ENCODE measurements at regions not wholly inside any gene's neighbourhood (a gene's known extent, or its start where the extent isn't known, plus 50 kb on each side); places are given as distances from the start of the nearest gene placed in this dataset.
"Not testable (repeated sequence)": the region's sequence is repeated elsewhere in the genome, so short reads cannot be mapped to it uniquely, and the experiment has no call there.

DNA sequence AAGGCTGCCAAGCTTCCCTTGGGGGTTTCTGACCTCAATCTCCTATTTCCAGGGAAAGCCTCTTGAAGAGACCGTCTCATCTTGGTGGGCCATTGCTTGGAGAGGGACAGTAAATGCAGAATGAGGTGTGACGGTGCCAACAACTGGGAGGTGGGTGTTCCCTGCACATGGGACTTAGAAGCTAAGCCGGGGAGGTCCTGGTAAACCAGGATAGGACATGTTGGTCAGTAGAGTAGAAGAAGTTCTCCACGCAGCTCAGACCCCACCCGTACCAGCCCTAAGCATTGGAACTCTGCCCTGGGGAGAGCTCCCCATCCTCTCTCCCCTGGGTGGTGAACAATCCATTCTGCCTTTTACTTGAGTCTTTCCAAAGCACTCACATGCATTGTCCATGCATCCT is 92.0 kb downstream of the SOX1 start:
- TF ChIP-seq, protein P1, sequence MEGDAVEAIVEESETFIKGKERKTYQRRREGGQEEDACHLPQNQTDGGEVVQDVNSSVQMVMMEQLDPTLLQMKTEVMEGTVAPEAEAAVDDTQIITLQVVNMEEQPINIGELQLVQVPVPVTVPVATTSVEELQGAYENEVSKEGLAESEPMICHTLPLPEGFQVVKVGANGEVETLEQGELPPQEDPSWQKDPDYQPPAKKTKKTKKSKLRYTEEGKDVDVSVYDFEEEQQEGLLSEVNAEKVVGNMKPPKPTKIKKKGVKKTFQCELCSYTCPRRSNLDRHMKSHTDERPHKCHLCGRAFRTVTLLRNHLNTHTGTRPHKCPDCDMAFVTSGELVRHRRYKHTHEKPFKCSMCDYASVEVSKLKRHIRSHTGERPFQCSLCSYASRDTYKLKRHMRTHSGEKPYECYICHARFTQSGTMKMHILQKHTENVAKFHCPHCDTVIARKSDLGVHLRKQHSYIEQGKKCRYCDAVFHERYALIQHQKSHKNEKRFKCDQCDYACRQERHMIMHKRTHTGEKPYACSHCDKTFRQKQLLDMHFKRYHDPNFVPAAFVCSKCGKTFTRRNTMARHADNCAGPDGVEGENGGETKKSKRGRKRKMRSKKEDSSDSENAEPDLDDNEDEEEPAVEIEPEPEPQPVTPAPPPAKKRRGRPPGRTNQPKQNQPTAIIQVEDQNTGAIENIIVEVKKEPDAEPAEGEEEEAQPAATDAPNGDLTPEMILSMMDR (IDR thresholded peaks at IDR 0.05), result no peak
- TF ChIP-seq POLR2A (IDR thresholded peaks at IDR 0.05; ENCODE audit: low read depth) (no peak), POLR2AphosphoS5 (IDR thresholded peaks at IDR 0.05) (no peak), EP300 (IDR thresholded peaks at IDR 0.05) (no peak)
- H3K27ac ChIP-seq (replicated peaks in 1 of 4), result no peak overlapping the region
- H3K9me3 ChIP-seq, result peaks cover 0 to 12% (median 6%) of the 10 kb centered on the region in 4 donors
- H3K36me3 ChIP-seq, result no peaks in the 10 kb centered on the region
- peaks cover 0 to 57% (median 0%) of the 10 kb centered on the region in 4 donors for H3K27me3 ChIP-seq
- H3K4me3 ChIP-seq, result no peak overlapping the region
- 89% methylated on average over 5 of the region's 5 CpGs for WGBS
- no peak for DNase-seq (ENCODE audit: extremely low spot score)
- H3K4me1 ChIP-seq, result no peaks in the 10 kb centered on the region
- intact Hi-C loops (cut with DNase I), result no loop called here

DNA sequence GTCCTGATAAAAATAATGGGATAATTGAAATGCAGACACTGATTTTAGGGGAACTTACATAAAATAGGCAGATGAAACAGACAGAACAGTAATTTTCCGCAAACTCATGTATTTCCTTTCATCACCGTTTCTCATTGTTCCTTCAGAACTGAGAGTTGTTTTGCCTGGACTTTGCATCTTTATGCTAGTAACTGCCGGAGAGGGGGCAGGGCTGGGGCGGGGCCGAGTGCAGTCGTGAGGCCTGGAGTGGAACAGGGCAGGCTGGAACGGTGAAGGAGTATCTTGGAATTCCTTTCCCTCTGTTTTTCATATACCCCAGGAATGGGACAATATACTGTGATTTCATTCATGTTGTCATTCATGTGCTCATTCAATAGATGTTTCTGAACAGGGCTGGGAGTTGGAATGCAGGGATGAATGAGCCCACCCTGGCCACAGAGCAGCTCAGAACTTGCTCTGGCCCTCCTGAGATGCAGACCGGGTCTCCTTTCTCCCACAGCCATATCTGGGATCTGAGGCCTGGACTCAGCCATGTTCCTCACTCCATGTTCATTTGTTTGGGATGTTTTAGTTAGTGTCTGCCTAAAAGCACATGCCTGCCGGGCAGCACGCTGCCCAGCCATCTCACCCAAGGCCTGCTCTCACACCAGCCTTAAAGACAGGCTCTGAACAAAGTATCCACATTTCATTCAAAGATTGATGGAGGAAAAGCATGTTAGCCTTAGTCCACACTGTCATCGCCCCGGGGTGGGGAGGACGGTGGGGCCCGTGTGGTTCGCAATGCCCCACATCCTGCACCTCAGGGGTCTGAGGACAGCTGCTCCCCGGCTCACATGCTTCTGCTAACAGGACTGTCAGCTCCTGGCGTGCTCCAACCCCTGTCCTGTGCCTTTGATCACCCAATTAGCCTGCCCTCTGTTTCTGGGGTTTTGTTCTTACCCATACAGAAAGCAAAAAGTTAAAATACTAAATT is 92.9 kb downstream of the SOX1 start:
- H3K4me1 ChIP-seq, result no peaks in the 10 kb centered on the region
- TF ChIP-seq POLR2AphosphoS5 (IDR thresholded peaks at IDR 0.05) (no peak), POLR2A (IDR thresholded peaks at IDR 0.05; ENCODE audit: low read depth) (no peak), EP300 (IDR thresholded peaks at IDR 0.05) (no peak)
- TF ChIP-seq, protein P1 (IDR thresholded peaks at IDR 0.05), result no peak
- intact Hi-C loops (cut with DNase I), result no loop called here
- peaks cover 0 to 12% (median 6%) of the 10 kb centered on the region in 4 donors for H3K9me3 ChIP-seq
- H3K4me3 ChIP-seq, result no peak overlapping the region
- H3K27ac ChIP-seq (replicated peaks in 1 of 4), result no peak overlapping the region
- H3K36me3 ChIP-seq, result no peaks in the 10 kb centered on the region
- no peak for DNase-seq (ENCODE audit: extremely low spot score)
- 73% methylated on average over 17 of the region's 17 CpGs for WGBS
- H3K27me3 ChIP-seq, result peaks cover 0 to 56% (median 0%) of the 10 kb centered on the region in 4 donors

DNA sequence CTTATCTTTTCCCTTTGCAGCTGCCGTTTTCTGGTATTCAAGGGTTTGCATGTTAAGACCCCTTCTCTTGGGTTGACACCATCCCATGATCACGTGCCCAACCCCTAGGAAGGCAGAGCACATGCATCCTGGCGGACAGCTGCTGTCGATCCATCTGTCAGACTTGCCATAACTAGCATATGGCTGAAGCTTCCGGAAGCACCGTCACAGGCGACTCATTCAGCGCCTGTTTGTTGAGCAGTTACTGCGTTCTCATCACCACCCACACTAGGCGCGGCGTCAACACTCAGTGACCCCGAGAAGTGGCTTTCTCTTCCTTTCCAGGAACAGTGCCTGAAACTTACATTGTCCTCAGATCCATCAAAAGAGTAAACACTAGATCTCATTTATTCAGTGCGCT is 93.6 kb downstream of the SOX1 start:
- DNase-seq (ENCODE audit: extremely low spot score), result no peak
- no peak for TF ChIP-seq POLR2A (IDR thresholded peaks at IDR 0.05; ENCODE audit: low read depth)
- Histone ChIP-seq H3K9me3 (peaks cover 0 to 12% (median 6%) of the 10 kb centered on the region in 4 donors), H3K4me1 (no peaks in the 10 kb centered on the region), H3K27me3 (peaks cover 0 to 57% (median 0%) of the 10 kb centered on the region in 4 donors), H3K27ac (replicated peaks in 1 of 4) (no peak overlapping the region), H3K36me3 (no peaks in the 10 kb centered on the region), H3K4me3 (no peak overlapping the region)
- WGBS, result 67% methylated on average over 14 of the region's 14 CpGs
- intact Hi-C loops (cut with DNase I), result no loop called here

DNA sequence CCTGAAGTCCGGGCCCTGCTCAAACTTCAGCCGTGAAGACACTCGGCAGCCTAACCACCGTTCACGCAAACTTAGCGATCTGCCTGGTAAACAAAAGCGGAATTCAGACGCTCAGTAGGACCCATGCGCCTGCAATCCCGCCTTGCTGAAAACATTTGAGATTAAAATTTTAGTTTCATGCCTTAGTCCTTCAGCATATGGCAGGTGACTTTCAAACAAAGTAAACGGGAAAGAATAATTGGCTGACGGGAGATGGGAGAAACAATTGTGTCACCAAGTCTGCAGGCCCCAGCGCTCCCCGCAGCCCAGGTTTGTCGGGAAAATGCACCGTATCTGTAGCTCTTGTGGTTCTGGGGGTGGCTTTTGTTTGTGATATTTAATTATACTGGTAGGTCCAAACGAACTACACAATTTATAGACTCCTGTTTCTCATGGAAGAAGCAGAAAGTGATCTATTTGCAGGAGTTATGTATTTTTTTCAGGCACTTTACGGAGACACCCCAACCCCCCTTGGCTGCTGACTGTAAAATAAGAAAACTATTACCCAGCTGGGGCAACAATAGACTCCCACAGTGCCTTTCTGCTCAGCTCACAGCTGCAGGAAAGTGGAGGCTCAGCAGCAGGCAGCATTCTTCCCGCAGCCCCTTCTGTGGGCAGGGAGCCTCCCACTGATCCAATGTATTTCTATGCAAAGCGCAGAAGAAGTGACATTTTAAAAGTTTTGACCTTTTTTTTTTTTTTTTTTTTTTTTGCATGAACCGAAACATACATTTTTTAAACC is 94.8 kb downstream of the SOX1 start:
- H3K27ac ChIP-seq (replicated peaks in 1 of 4), result no peak overlapping the region
- H3K4me1 ChIP-seq, result no peaks in the 10 kb centered on the region
- no peak overlapping the region for H3K4me3 ChIP-seq
- no peaks in the 10 kb centered on the region for H3K36me3 ChIP-seq
- H3K27me3 ChIP-seq, result peaks cover 0 to 68% (median 0%) of the 10 kb centered on the region in 4 donors
- no peak for TF ChIP-seq EP300 (IDR thresholded peaks at IDR 0.05)
- TF ChIP-seq POLR2AphosphoS5 (IDR thresholded peaks at IDR 0.05), result no peak
- TF ChIP-seq POLR2A (IDR thresholded peaks at IDR 0.05; ENCODE audit: low read depth), result no peak
- TF ChIP-seq, protein P1 (IDR thresholded peaks at IDR 0.05), result no peak
- H3K9me3 ChIP-seq, result peaks cover 0 to 12% (median 6%) of the 10 kb centered on the region in 4 donors
- 47% methylated on average over 21 of the region's 21 CpGs for WGBS
- intact Hi-C loops (cut with DNase I), result no loop called here
- no peak for DNase-seq (ENCODE audit: extremely low spot score)

DNA sequence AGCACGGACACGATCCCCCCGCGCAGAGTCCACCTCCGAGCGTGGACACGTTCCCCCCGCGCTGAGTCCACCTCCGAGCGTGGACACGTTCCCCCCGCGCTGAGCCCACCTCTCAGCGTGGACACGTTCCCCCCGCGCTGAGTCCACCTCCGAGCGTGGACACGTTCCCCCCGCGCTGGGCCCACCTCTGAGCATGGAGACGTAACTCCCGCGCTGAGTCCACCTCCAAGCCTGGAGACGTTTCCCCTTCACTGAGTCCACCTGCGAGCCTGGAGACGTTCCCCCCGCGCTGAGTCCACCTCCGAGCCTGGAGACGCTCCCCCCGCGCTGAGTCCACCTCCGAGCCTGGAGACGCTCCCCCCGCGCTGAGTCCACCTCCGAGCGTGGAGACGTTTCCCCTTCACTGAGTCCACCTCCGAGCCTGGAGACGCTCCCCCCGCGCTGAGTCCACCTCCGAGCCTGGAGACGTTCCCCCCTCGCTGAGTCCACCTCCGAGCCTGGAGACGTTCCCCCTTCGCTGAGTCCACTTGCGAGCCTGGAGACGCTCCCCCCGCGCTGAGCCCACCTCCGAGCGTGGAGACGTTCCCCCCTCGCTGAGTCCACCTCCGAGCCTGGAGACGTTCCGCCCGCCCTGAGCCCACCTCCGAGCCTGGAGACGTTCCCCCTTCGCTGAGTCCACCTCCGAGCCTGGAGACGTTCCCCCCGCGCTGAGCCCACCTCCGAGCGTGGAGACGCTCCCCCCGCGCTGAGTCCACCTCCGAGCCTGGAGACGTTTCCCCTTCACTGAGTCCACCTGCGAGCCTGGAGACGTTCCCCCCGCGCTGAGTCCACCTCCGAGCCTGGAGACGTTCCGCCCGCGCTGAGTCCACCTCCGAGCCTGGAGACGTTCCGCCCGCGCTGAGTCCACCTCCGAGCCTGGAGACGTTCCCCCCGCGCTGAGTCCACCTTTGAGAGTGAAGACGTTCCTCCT is 97.0 kb downstream of the SOX1 start:
- intact Hi-C loops (cut with DNase I); H3K9me3 ChIP-seq; H3K36me3 ChIP-seq; H3K4me3 ChIP-seq; DNase-seq (ENCODE audit: extremely low spot score); H3K4me1 ChIP-seq; H3K27ac ChIP-seq (replicated peaks in 1 of 4): not testable (repeated sequence)
- H3K27me3 ChIP-seq, result peaks cover 0 to 68% (median 0%) of the 10 kb centered on the region in 4 donors
- WGBS, result 95% methylated on average over 94 of the region's 97 CpGs

Measured in esophagus muscularis mucosa (tissue), 4 donors.